GM12878 (cell line): ENCODE measurements at regions not wholly inside any gene's neighbourhood (a gene's known extent, or its start where the extent isn't known, plus 50 kb on each side); places are given as distances from the start of the nearest gene placed in this dataset.

Experiments used
- ATAC-seq: fragments of 200-7000 bp; cut with Tn5 transposase; 3 replicates; pipeline ENCODE4 v1.9.1; 2020; ENCODE audit warnings: mild to moderate bottlenecking, moderate library complexity
- BruUV-seq: library from RNA; stranded (reverse); fragments of 400-500 nt; replicated peaks from 2 replicates; lab custom pipeline; 2021; lab: Mats Ljungman, UMichigan
- CTCF ChIA-PET: fragments of 300-600 bp; sonication (Branson Sonifier 250); formaldehyde crosslinking; extraction: SDS; loops from one replicate; lab custom pipeline; 2021; ENCODE audit warnings: inconsistent platforms; lab: Yijun Ruan, JAX
- POLR2A ChIA-PET: fragments of 350-600 bp; formaldehyde crosslinking; extraction: SDS; loops from one replicate; lab custom pipeline; 2021; ENCODE audit warnings: inconsistent platforms; lab: Charles Lee
- RAD21 ChIA-PET: fragments of 300-600 bp; sonication (Branson Sonifier 250); formaldehyde crosslinking; loops from one replicate; lab custom pipeline; 2023; ENCODE audit warnings: antibody characterized with exemption; ENCODE audit not compliant: unreplicated experiment; lab: Charles Lee
- SMC1A ChIA-PET: fragments of 300-600 bp; sonication (Branson Sonifier 250); formaldehyde crosslinking; loops from one replicate; lab custom pipeline; 2023; ENCODE audit not compliant: unreplicated experiment, uncharacterized antibody; lab: Charles Lee
- DNase-seq: peaks from one replicate; pipeline ENCODE4 v3.0.0-alpha.2; 2011; ENCODE audit warnings: low read depth, low spot score
- FAIRE-seq: peaks from 3 replicates; lab custom pipeline; 2011; peaks lifted over from hg19 to GRCh38; lab: Jason Lieb, UNC
- H2AFZ ChIP-seq: 2 replicates; pipeline ENCODE4 v1.6.0; 2011; ENCODE audit warnings: low read depth, low read length, control low read depth; ENCODE audit not compliant: control insufficient read depth
- H3K27ac ChIP-seq: 2 replicates; pipeline ENCODE4 v1.5.1; 2011; ENCODE audit warnings: control low read depth; ENCODE audit not compliant: control insufficient read depth, insufficient read depth
- H3K27me3 ChIP-seq, 2 experiments: replicated peaks in 1 of 2; 2 replicates each; pipeline versions ENCODE4 v1.6.0 to v1.6.1; 2011; ENCODE audit warnings: low read length in 1 of 2; ENCODE audit not compliant: control insufficient read depth in 2 of 2, insufficient read depth in 2 of 2
- H3K36me3 ChIP-seq, 2 experiments: 2 replicates each; pipeline ENCODE4 v1.5.1; 2011; ENCODE audit warnings: low read length in 1 of 2; ENCODE audit not compliant: control insufficient read depth in 2 of 2, insufficient read depth in 2 of 2
- H3K4me1 ChIP-seq: 2 replicates; pipeline ENCODE4 v1.6.1; 2011; ENCODE audit warnings: mild to moderate bottlenecking, low read length, moderate library complexity, mixed read lengths; ENCODE audit not compliant: control insufficient read depth, insufficient read depth
- H3K4me2 ChIP-seq: 2 replicates; pipeline ENCODE4 v1.6.0; 2011; ENCODE audit warnings: control low read depth; ENCODE audit not compliant: control insufficient read depth, insufficient read depth
- H3K4me3 ChIP-seq: fragments of 200-600 bp; sonication (generic); 2 replicates; pipeline ENCODE4 v1.5.1; 2016
- H3K79me2 ChIP-seq: 2 replicates; pipeline ENCODE4 v1.6.0; 2011; ENCODE audit warnings: low read length; ENCODE audit not compliant: control insufficient read depth, insufficient read depth
- H3K9ac ChIP-seq: 2 replicates; pipeline ENCODE4 v1.8.0; 2011; ENCODE audit warnings: low read length, control low read depth, mixed read lengths; ENCODE audit not compliant: control insufficient read depth, insufficient read depth
- H3K9me3 ChIP-seq: replicated peaks from 3 replicates; pipeline ENCODE4 v1.5.1; 2011; ENCODE audit warnings: mild to moderate bottlenecking, low read length; ENCODE audit not compliant: control insufficient read depth, insufficient read depth
- H4K20me1 ChIP-seq: 2 replicates; pipeline ENCODE4 v1.6.0; 2011; ENCODE audit not compliant: control insufficient read depth, insufficient read depth
- ATF7 ChIP-seq: fragments of 450-650 bp; IDR thresholded peaks from 2 replicates; pipeline ENCODE4 v1.6.1; 2016; ENCODE audit warnings: low read depth, mild to moderate bottlenecking
- CEBPB ChIP-seq, 2 experiments: fragments of 150-350 bp in 1 of 2; IDR thresholded peaks; 2 replicates each; pipeline ENCODE4 v1.6.1; 2012 to 2014; ENCODE audit warnings: low read depth in 2 of 2, low read length in 2 of 2, borderline replicate concordance in 1 of 2, inconsistent platforms in 1 of 2
- EED ChIP-seq: sonication (generic); IDR thresholded peaks from 2 replicates; pipeline ENCODE4 v1.6.1; 2016; ENCODE audit warnings: antibody characterized with exemption, low read depth
- FOXK2 ChIP-seq: fragments of 450-650 bp; IDR thresholded peaks from 2 replicates; pipeline ENCODE4 v1.6.1; 2017; ENCODE audit warnings: mild to moderate bottlenecking, moderate library complexity
- MEF2B ChIP-seq: fragments of 450-650 bp; IDR thresholded peaks from 2 replicates; pipeline ENCODE4 v1.6.1; 2018; ENCODE audit warnings: mild to moderate bottlenecking, moderate library complexity; ENCODE audit not compliant: partially characterized antibody, poor library complexity, severe bottlenecking
- MYC ChIP-seq: IDR thresholded peaks from 2 replicates; pipeline ENCODE4 v1.6.1; 2011; ENCODE audit warnings: mild to moderate bottlenecking, low read length, moderate library complexity, inconsistent platforms; ENCODE audit not compliant: insufficient read depth, insufficient replicate concordance, insufficient read length, severe bottlenecking
- NFYB ChIP-seq: IDR thresholded peaks from 2 replicates; pipeline ENCODE4 v1.6.1; 2011; ENCODE audit warnings: low read depth, mild to moderate bottlenecking, low read length, improper control_type of control experiment, moderate library complexity; ENCODE audit not compliant: insufficient read depth
- PML ChIP-seq: IDR thresholded peaks from 2 replicates; pipeline ENCODE4 v1.6.1; 2012; ENCODE audit warnings: low read length, inconsistent platforms
- POLR2A ChIP-seq: IDR thresholded peaks from 2 replicates; pipeline ENCODE4 v1.6.1; 2011; ENCODE audit warnings: low read depth, mild to moderate bottlenecking, low read length
- SUPT20H ChIP-seq: IDR thresholded peaks from 2 replicates; pipeline ENCODE4 v1.6.1; 2011; ENCODE audit warnings: low read depth, mild to moderate bottlenecking, low read length, moderate library complexity, borderline replicate concordance; ENCODE audit not compliant: control insufficient read depth
- WRNIP1 ChIP-seq: IDR thresholded peaks from 2 replicates; pipeline ENCODE4 v1.6.1; 2011; ENCODE audit warnings: low read depth, low read length, improper control_type of control experiment, borderline replicate concordance
- ZBTB11 ChIP-seq: fragments of 450-650 bp; formaldehyde crosslinking; IDR thresholded peaks from 2 replicates; pipeline ENCODE4 v1.5.0; 2022; ENCODE audit warnings: mild to moderate bottlenecking, missing genetic modification characterization
- WGBS: methylation state at CpG from one replicate; pipeline ENCODE4 v1.1.6; 2016; ENCODE audit warnings: low lambda C conversion rate; ENCODE audit not compliant: insufficient replicate concordance, insufficient coverage; ENCODE audit errors: missing lambda C conversion rate; 5-methylcytosine and 5-hydroxymethylcytosine counted together
- in situ Hi-C: fragments of 300-500 bp; cut with MboI; formaldehyde crosslinking; loops from 9 replicates; pipeline ENCODE4 v1.14.3; 2018; ENCODE audit warnings: mixed read lengths
- intact Hi-C: fragments of 100-400 bp; cut with micrococcal nuclease; formaldehyde crosslinking; loops from one replicate; pipeline ENCODE4 v1.14.2; 2022; ENCODE audit not compliant: unreplicated experiment

GRCh38 chr7:136336932-136337331, 359.8 kb upstream of the MTPN start:
- Histone ChIP-seq H3K9me3 (no peaks in the 10 kb centered on the region), H3K9ac (no peak overlapping the region), H3K27ac (no peak overlapping the region), H2AFZ (no peak overlapping the region), H3K27me3 (no peaks in the 10 kb centered on the region), H3K4me3 (no peak overlapping the region), H4K20me1 (no peaks in the 10 kb centered on the region), H3K79me2 (no peaks in the 10 kb centered on the region), H3K4me2 (no peak overlapping the region)
- ChIA-PET SMC1A (interaction anchor here (0.6 to 1.3 kb wide), 2 partner anchors 10 to 456 kb away, joined by 3 read pairs; no protein-coding TSS in a partner anchor), CTCF (interaction anchor here (2.1 kb wide), 1 partner anchor 18 kb away, joined by 4 read pairs; no protein-coding TSS in a partner anchor), POLR2A (no interaction called here)
- ATAC-seq (no peak), FAIRE-seq (no peak), DNase-seq (no peak)
- in situ Hi-C loops, result no loop called here
- intact Hi-C loops, result no loop called here
- BruUV-seq, result no TSS peak
- WGBS, result 3% methylated on average over 2 of the region's 2 CpGs
- TF ChIP-seq CEBPB (IDR thresholded peaks at IDR 0.05; ENCODE audit: borderline replicate concordance in 1 of 2, low read depth in 2 of 2, low read length in 2 of 2) (no peak), MYC (no peak), NFYB (no peak), MEF2B (no peak), ATF7 (no peak), WRNIP1 (no peak)
- TF ChIP-seq, all 136 proteins: peak for 0
- Histone ChIP-seq H3K36me3 (no peaks in the 10 kb centered on the region), H3K4me1 (no peaks in the 10 kb centered on the region)
- RAD21 ChIA-PET, result interaction anchor here (1.2 kb wide), 1 partner anchor 10 kb away, joined by 3 read pairs; no protein-coding TSS in a partner anchor

GRCh38 chr7:136333636-136334035, 356.5 kb upstream of the MTPN start:
- Histone ChIP-seq H3K36me3 (no peaks in the 10 kb centered on the region), H3K79me2 (no peaks in the 10 kb centered on the region), H3K4me3 (no peak overlapping the region), H3K4me2 (no peak overlapping the region), H3K9ac (no peak overlapping the region), H3K4me1 (no peaks in the 10 kb centered on the region), H3K9me3 (no peaks in the 10 kb centered on the region), H2AFZ (no peak overlapping the region), H3K27me3 (no peaks in the 10 kb centered on the region), H4K20me1 (no peaks in the 10 kb centered on the region), H3K27ac (no peak overlapping the region)
- DNase-seq, result no peak
- ATAC-seq, result no peak
- SMC1A ChIA-PET, result interaction anchor here (1.1 kb wide), 1 partner anchor 17 kb away, joined by 5 read pairs; no protein-coding TSS in a partner anchor
- RAD21 ChIA-PET, result no interaction called here
- CTCF ChIA-PET, result no interaction called here
- FAIRE-seq, result no peak
- in situ Hi-C loops, result no loop called here
- BruUV-seq, result no TSS peak
- intact Hi-C loops, result no loop called here
- WGBS, result 16% methylated on average over 2 of the region's 2 CpGs
- POLR2A ChIA-PET, result no interaction called here
- TF ChIP-seq SUPT20H, result no peak
- TF ChIP-seq ZBTB11 (CRISPR knock-in tag), result no peak
- TF ChIP-seq EED, result no peak
- TF ChIP-seq FOXK2, result no peak
- no peak for TF ChIP-seq POLR2A
- no peak for TF ChIP-seq PML
